ENCODE measurements at regions not wholly inside any gene's neighbourhood (a gene's known extent, or its start where the extent isn't known, plus 50 kb on each side); places are given as distances from the start of the nearest gene placed in this dataset.

GRCh38 chr1:62962901-62963776 is 179.2 kb downstream of the ATG4C start:
- no peaks in the 10 kb centered on the region for H3K4me1 ChIP-seq (ENCODE audit: low read length)
- H3K4me3 ChIP-seq (ENCODE audit: low read length): no peak overlapping the region
- no peak overlapping the region for H3K4me2 ChIP-seq (ENCODE audit: low read depth, low read length)
- no peaks in the 10 kb centered on the region for H3K27me3 ChIP-seq (replicated peaks; ENCODE audit: insufficient read depth, low read length)
- H3K9me3 ChIP-seq (replicated peaks; ENCODE audit: insufficient read depth, low read length): no peaks in the 10 kb centered on the region
- DNase-seq: peak; percentile 51
- peak overlapping the region; percentile 19; the same call in 1 of the 2 replicates for H2AFZ ChIP-seq (ENCODE audit: low read length)
- no peak overlapping the region for H3K9ac ChIP-seq (ENCODE audit: low read length)
- no peaks in the 10 kb centered on the region for H3F3A ChIP-seq (ENCODE audit: insufficient read depth, low read length)
- H4K20me1 ChIP-seq (ENCODE audit: insufficient read depth, low read length): no peaks in the 10 kb centered on the region
- H3K27ac ChIP-seq (ENCODE audit: low read length): no peak overlapping the region
- H3K79me2 ChIP-seq (ENCODE audit: low read length): no peaks in the 10 kb centered on the region
- TF ChIP-seq EZH2phosphoT487 (IDR thresholded peaks at IDR 0.05; ENCODE audit: low read length): no peak
- peak; percentile 53 for TF ChIP-seq CTCF (IDR thresholded peaks at IDR 0.05; ENCODE audit: low read length)
- no peaks in the 10 kb centered on the region for H3K36me3 ChIP-seq (replicated peaks; ENCODE audit: insufficient read depth, low read length)
- no peaks in the 10 kb centered on the region for H3K9me2 ChIP-seq (replicated peaks; ENCODE audit: insufficient read depth, low read length)

- TF ChIP-seq EZH2 (optimal IDR thresholded peaks at IDR 0.05; ENCODE audit: low read depth, low read length) (no peak), EZH2phosphoT487 (IDR thresholded peaks at IDR 0.05; ENCODE audit: low read length) (no peak), CTCF (IDR thresholded peaks at IDR 0.05; ENCODE audit: low read length) (no peak)
- H3F3A ChIP-seq (ENCODE audit: insufficient read depth, low read length): no peaks in the 10 kb centered on the region
- H3K79me2 ChIP-seq (ENCODE audit: low read length): no peaks in the 10 kb centered on the region
- no peaks in the 10 kb centered on the region for H3K36me3 ChIP-seq (replicated peaks; ENCODE audit: insufficient read depth, low read length)
- H3K9me3 ChIP-seq (replicated peaks; ENCODE audit: insufficient read depth, low read length): no peaks in the 10 kb centered on the region
- no peak overlapping the region for H3K4me3 ChIP-seq (ENCODE audit: low read length)
- no peak overlapping the region for H3K4me2 ChIP-seq (ENCODE audit: low read depth, low read length)
- no peaks in the 10 kb centered on the region for H3K27me3 ChIP-seq (replicated peaks; ENCODE audit: insufficient read depth, low read length)
- no peaks in the 10 kb centered on the region for H4K20me1 ChIP-seq (ENCODE audit: insufficient read depth, low read length)
- no peak for DNase-seq
- no peak overlapping the region for H3K27ac ChIP-seq (ENCODE audit: low read length)
- H3K9ac ChIP-seq (ENCODE audit: low read length): no peak overlapping the region
- no peaks in the 10 kb centered on the region for H3K9me2 ChIP-seq (replicated peaks; ENCODE audit: insufficient read depth, low read length)
- H2AFZ ChIP-seq (ENCODE audit: low read length): no peak overlapping the region
- no peaks in the 10 kb centered on the region for H3K4me1 ChIP-seq (ENCODE audit: low read length)
These were observed 180.2 kb downstream of the ATG4C start for GRCh38 chr1:62964141-62964540.

GRCh38 chr1:62967031-62967430 is 183.1 kb downstream of the ATG4C start:
- Histone ChIP-seq H3K79me2 (ENCODE audit: low read length) (no peaks in the 10 kb centered on the region), H3F3A (ENCODE audit: insufficient read depth, low read length) (no peaks in the 10 kb centered on the region), H4K20me1 (ENCODE audit: insufficient read depth, low read length) (no peaks in the 10 kb centered on the region), H3K4me2 (ENCODE audit: low read depth, low read length) (no peak overlapping the region), H3K9me3 (replicated peaks; ENCODE audit: insufficient read depth, low read length) (no peaks in the 10 kb centered on the region), H3K4me3 (ENCODE audit: low read length) (no peak overlapping the region), H3K27me3 (replicated peaks; ENCODE audit: insufficient read depth, low read length) (no peaks in the 10 kb centered on the region), H3K4me1 (ENCODE audit: low read length) (no peaks in the 10 kb centered on the region), H3K27ac (ENCODE audit: low read length) (no peak overlapping the region), H3K36me3 (replicated peaks; ENCODE audit: insufficient read depth, low read length) (no peaks in the 10 kb centered on the region), H3K9me2 (replicated peaks; ENCODE audit: insufficient read depth, low read length) (no peaks in the 10 kb centered on the region), H3K9ac (ENCODE audit: low read length) (no peak overlapping the region), H2AFZ (ENCODE audit: low read length) (no peak overlapping the region)
- TF ChIP-seq EZH2 (optimal IDR thresholded peaks at IDR 0.05; ENCODE audit: low read depth, low read length) (no peak), CTCF (IDR thresholded peaks at IDR 0.05; ENCODE audit: low read length) (no peak), EZH2phosphoT487 (IDR thresholded peaks at IDR 0.05; ENCODE audit: low read length) (no peak)
- DNase-seq: no peak
